ENCODE measurements at regions not wholly inside any gene's neighbourhood (a gene's known extent, or its start where the extent isn't known, plus 50 kb on each side); places are given as distances from the start of the nearest gene placed in this dataset.

DNA sequence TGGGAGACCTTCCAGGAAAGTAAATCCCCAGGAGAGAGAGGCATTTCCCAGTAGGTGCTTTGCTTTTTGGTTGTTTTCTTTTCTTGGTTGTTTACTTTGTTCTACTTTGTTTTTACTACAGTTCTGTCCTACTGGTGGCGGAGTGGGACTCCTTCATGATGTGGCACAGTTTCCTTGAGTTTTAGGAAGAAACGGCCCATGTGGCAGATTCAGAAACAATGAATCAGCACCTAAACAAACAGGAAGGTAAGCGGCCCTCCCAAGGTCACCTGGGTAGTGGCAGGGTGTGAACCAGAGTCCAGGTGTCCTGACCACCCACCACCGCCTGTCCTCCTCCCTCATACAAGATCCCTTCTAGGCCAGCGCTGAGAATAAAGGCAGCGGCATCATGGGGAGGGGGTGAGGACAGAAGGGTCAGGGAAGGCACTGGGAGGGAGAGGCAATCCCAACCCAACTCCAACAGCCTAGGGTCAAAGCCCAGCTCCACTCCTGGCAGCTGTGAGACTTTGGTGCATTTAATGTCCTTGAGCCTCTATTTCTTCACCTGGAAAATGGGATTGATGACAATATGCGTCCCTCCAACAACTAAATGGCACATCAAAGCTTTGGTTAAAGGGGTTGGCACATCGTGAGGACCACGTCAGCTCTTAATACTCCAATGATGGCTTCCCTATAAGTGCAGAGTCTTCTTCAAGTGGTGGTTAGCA is 111.5 kb upstream of the BCL2L14 start:
- TF ChIP-seq RFX5 (IDR thresholded peaks at IDR 0.05; ENCODE audit: low read depth, low read length) (no peak), YY1 (IDR thresholded peaks at IDR 0.05; ENCODE audit: low read depth, low read length) (no peak), POU2F2 (IDR thresholded peaks at IDR 0.05; ENCODE audit: borderline replicate concordance, low read depth, low read length) (no peak), GABPA (IDR thresholded peaks at IDR 0.05; ENCODE audit: low read depth) (no peak), PML (IDR thresholded peaks at IDR 0.05; ENCODE audit: low read length) (no peak)
- TF ChIP-seq, protein P1, sequence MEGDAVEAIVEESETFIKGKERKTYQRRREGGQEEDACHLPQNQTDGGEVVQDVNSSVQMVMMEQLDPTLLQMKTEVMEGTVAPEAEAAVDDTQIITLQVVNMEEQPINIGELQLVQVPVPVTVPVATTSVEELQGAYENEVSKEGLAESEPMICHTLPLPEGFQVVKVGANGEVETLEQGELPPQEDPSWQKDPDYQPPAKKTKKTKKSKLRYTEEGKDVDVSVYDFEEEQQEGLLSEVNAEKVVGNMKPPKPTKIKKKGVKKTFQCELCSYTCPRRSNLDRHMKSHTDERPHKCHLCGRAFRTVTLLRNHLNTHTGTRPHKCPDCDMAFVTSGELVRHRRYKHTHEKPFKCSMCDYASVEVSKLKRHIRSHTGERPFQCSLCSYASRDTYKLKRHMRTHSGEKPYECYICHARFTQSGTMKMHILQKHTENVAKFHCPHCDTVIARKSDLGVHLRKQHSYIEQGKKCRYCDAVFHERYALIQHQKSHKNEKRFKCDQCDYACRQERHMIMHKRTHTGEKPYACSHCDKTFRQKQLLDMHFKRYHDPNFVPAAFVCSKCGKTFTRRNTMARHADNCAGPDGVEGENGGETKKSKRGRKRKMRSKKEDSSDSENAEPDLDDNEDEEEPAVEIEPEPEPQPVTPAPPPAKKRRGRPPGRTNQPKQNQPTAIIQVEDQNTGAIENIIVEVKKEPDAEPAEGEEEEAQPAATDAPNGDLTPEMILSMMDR (IDR thresholded peaks at IDR 0.05 in 2 of 3, conservative IDR thresholded peaks at IDR 0.05 in 1 of 3; ENCODE audit: control insufficient read depth in 2 of 3, extremely low read depth in 1 of 3, insufficient read depth in 1 of 3, low read depth in 3 of 3, low read length in 3 of 3) = no peak

Data from GM12878 (cell line).